ENCODE measurements at regions not wholly inside any gene's neighbourhood (a gene's known extent, or its start where the extent isn't known, plus 50 kb on each side); places are given as distances from the start of the nearest gene placed in this dataset.

DNA sequence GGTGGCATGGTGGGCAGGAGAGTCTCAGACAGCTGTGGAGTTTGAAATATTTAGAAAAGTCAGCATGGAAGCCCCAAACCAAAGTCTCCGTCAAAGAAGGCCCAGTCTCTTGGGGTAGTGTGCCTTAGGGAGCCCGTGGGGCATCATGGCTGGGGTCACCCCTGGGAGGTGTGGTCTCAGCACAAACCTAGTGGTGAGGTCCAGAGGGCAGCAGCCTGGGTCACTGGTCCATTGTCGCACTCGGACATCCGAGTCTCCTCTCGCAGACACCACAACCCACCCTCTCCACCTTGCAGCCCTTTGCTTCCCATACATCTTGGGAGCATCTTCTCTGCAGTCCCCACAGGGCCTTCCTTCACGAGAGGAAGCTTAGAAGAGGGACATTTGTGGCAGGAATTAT is 588.0 kb upstream of the TMEM132C start:
- TF ChIP-seq EZH2 (IDR thresholded peaks at IDR 0.05; ENCODE audit: borderline replicate concordance, insufficient read depth, low read depth, low read length, poor library complexity, severe bottlenecking), result no peak
- TF ChIP-seq, protein P1, sequence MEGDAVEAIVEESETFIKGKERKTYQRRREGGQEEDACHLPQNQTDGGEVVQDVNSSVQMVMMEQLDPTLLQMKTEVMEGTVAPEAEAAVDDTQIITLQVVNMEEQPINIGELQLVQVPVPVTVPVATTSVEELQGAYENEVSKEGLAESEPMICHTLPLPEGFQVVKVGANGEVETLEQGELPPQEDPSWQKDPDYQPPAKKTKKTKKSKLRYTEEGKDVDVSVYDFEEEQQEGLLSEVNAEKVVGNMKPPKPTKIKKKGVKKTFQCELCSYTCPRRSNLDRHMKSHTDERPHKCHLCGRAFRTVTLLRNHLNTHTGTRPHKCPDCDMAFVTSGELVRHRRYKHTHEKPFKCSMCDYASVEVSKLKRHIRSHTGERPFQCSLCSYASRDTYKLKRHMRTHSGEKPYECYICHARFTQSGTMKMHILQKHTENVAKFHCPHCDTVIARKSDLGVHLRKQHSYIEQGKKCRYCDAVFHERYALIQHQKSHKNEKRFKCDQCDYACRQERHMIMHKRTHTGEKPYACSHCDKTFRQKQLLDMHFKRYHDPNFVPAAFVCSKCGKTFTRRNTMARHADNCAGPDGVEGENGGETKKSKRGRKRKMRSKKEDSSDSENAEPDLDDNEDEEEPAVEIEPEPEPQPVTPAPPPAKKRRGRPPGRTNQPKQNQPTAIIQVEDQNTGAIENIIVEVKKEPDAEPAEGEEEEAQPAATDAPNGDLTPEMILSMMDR (IDR thresholded peaks at IDR 0.05), result no peak

Measured in B cell (primary cell).